ENCODE measurements at regions not wholly inside any gene's neighbourhood (a gene's known extent, or its start where the extent isn't known, plus 50 kb on each side); places are given as distances from the start of the nearest gene placed in this dataset.

DNA sequence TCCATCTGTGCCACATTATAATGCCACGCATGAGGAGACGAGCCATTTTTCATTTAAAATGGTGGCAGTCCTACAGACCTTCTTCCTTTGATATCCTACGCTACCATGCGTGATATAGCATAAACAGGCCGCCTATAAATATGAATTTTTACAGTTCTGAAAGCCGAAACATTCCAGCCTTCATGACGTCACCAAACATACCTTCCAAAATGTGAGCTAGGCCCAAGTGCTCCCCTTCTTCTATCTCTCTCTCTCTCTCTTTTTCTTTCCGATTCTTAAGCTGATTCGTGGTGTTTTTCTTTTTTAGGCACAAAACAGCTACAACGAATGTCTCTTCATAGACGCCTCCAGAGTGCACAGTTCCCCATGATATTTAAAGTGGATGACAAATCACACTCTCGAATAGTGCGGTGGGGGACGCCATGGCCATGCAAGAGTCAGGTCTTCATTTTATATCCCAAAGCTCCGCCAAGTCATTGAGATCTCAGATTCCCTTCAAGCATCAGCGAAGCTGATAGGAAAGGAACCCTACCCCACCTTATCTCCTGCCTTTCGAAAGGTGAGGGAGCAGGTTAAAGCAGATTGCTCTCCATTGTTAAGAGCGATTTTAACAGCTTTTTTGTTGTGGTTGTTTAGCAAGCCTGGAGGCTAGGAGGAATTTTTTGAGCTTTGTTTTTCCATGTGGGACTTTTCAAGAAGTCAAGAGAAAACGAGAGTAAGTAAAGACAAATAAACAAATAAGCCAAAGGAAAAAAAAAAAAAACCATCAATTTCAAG is 436.3 kb downstream of the CMPK2 start:
- no peaks in the 10 kb centered on the region for H3K36me3 ChIP-seq (ENCODE audit: control insufficient read depth in 2 of 2, insufficient read depth in 2 of 2, low read length in 1 of 2)
- H3K4me3 ChIP-seq (ENCODE audit: low read length in 2 of 2): no peak overlapping the region
- H3K4me1 ChIP-seq (ENCODE audit: control insufficient read depth in 2 of 2, insufficient read depth in 2 of 2, low read length in 2 of 2): no peaks in the 10 kb centered on the region
- peaks cover 0 to 3% of the 10 kb centered on the region in 2 donors for H3K9me3 ChIP-seq (ENCODE audit: control insufficient read depth in 2 of 2, insufficient read depth in 1 of 2, low read length in 1 of 2)
- no peaks in the 10 kb centered on the region for H3K27me3 ChIP-seq (ENCODE audit: control insufficient read depth in 2 of 2, insufficient read depth in 1 of 2, low read length in 1 of 2)
- no peak overlapping the region for H3K27ac ChIP-seq (ENCODE audit: low read depth in 1 of 2, low read length in 1 of 2)
- WGBS: 88% methylated on average over 19 of the region's 19 CpGs
- no peak for DNase-seq (ENCODE audit: low read depth in 6 of 9, low spot score in 9 of 9)

- no peak for DNase-seq (ENCODE audit: low read depth in 6 of 9, low spot score in 9 of 9)
- H3K9me3 ChIP-seq (ENCODE audit: control insufficient read depth in 2 of 2, insufficient read depth in 1 of 2, low read length in 1 of 2): peaks cover 0 to 3% of the 10 kb centered on the region in 2 donors
- H3K4me1 ChIP-seq (ENCODE audit: control insufficient read depth in 2 of 2, insufficient read depth in 2 of 2, low read length in 2 of 2): no peaks in the 10 kb centered on the region
- H3K27ac ChIP-seq (ENCODE audit: low read depth in 1 of 2, low read length in 1 of 2): no peak overlapping the region
- no peak overlapping the region for H3K4me3 ChIP-seq (ENCODE audit: low read length in 2 of 2)
- WGBS: 92% methylated on average over 6 of the region's 6 CpGs
- no peaks in the 10 kb centered on the region for H3K36me3 ChIP-seq (ENCODE audit: control insufficient read depth in 2 of 2, insufficient read depth in 2 of 2, low read length in 1 of 2)
- no peaks in the 10 kb centered on the region for H3K27me3 ChIP-seq (ENCODE audit: control insufficient read depth in 2 of 2, insufficient read depth in 1 of 2, low read length in 1 of 2)
These were observed 431.3 kb downstream of the CMPK2 start for GRCh38 chr2:6434438-6434837.

- H3K27me3 ChIP-seq (ENCODE audit: control insufficient read depth in 2 of 2, insufficient read depth in 1 of 2, low read length in 1 of 2): no peaks in the 10 kb centered on the region
- H3K4me3 ChIP-seq (ENCODE audit: low read length in 2 of 2): no peak overlapping the region
- DNase-seq (ENCODE audit: low read depth in 6 of 9, low spot score in 9 of 9): no peak
- WGBS: 93% methylated on average over 2 of the region's 2 CpGs
- no peak overlapping the region for H3K27ac ChIP-seq (ENCODE audit: low read depth in 1 of 2, low read length in 1 of 2)
- no peaks in the 10 kb centered on the region for H3K9me3 ChIP-seq (ENCODE audit: control insufficient read depth in 2 of 2, insufficient read depth in 1 of 2, low read length in 1 of 2)
- no peaks in the 10 kb centered on the region for H3K36me3 ChIP-seq (ENCODE audit: control insufficient read depth in 2 of 2, insufficient read depth in 2 of 2, low read length in 1 of 2)
- no peaks in the 10 kb centered on the region for H3K4me1 ChIP-seq (ENCODE audit: control insufficient read depth in 2 of 2, insufficient read depth in 2 of 2, low read length in 2 of 2)
These were observed 423.9 kb downstream of the CMPK2 start for GRCh38 chr2:6441800-6442199.

- Histone ChIP-seq H3K4me1 (ENCODE audit: control insufficient read depth in 2 of 2, insufficient read depth in 2 of 2, low read length in 2 of 2) (no peaks in the 10 kb centered on the region), H3K27ac (ENCODE audit: low read depth in 1 of 2, low read length in 1 of 2) (no peak overlapping the region), H3K9me3 (ENCODE audit: control insufficient read depth in 2 of 2, insufficient read depth in 1 of 2, low read length in 1 of 2) (no peaks in the 10 kb centered on the region), H3K4me3 (ENCODE audit: low read length in 2 of 2) (no peak overlapping the region), H3K27me3 (ENCODE audit: control insufficient read depth in 2 of 2, insufficient read depth in 1 of 2, low read length in 1 of 2) (no peaks in the 10 kb centered on the region), H3K36me3 (ENCODE audit: control insufficient read depth in 2 of 2, insufficient read depth in 2 of 2, low read length in 1 of 2) (no peaks in the 10 kb centered on the region)
- 68% methylated on average over 3 of the region's 3 CpGs for WGBS
- no peak for DNase-seq (ENCODE audit: low read depth in 6 of 9, low spot score in 9 of 9)
These were observed 423.3 kb downstream of the CMPK2 start for GRCh38 chr2:6442252-6442985.

- no peak for DNase-seq (ENCODE audit: low read depth in 6 of 9, low spot score in 9 of 9)
- Histone ChIP-seq H3K27me3 (ENCODE audit: control insufficient read depth in 2 of 2, insufficient read depth in 1 of 2, low read length in 1 of 2) (no peaks in the 10 kb centered on the region), H3K9me3 (ENCODE audit: control insufficient read depth in 2 of 2, insufficient read depth in 1 of 2, low read length in 1 of 2) (no peaks in the 10 kb centered on the region), H3K4me3 (ENCODE audit: low read length in 2 of 2) (no peak overlapping the region), H3K4me1 (ENCODE audit: control insufficient read depth in 2 of 2, insufficient read depth in 2 of 2, low read length in 2 of 2) (no peaks in the 10 kb centered on the region), H3K36me3 (ENCODE audit: control insufficient read depth in 2 of 2, insufficient read depth in 2 of 2, low read length in 1 of 2) (no peaks in the 10 kb centered on the region), H3K27ac (ENCODE audit: low read depth in 1 of 2, low read length in 1 of 2) (no peak overlapping the region)
- 93% methylated on average over 4 of the region's 4 CpGs for WGBS
These were observed 422.5 kb downstream of the CMPK2 start for GRCh38 chr2:6443061-6443823.

- no peaks in the 10 kb centered on the region for H3K4me1 ChIP-seq (ENCODE audit: control insufficient read depth in 2 of 2, insufficient read depth in 2 of 2, low read length in 2 of 2)
- no peak overlapping the region for H3K4me3 ChIP-seq (ENCODE audit: low read length in 2 of 2)
- 98% methylated on average over 2 of the region's 2 CpGs for WGBS
- H3K36me3 ChIP-seq (ENCODE audit: control insufficient read depth in 2 of 2, insufficient read depth in 2 of 2, low read length in 1 of 2): no peaks in the 10 kb centered on the region
- no peaks in the 10 kb centered on the region for H3K27me3 ChIP-seq (ENCODE audit: control insufficient read depth in 2 of 2, insufficient read depth in 1 of 2, low read length in 1 of 2)
- H3K27ac ChIP-seq (ENCODE audit: low read depth in 1 of 2, low read length in 1 of 2): no peak overlapping the region
- DNase-seq (ENCODE audit: low read depth in 6 of 9, low spot score in 9 of 9): no peak
- H3K9me3 ChIP-seq (ENCODE audit: control insufficient read depth in 2 of 2, insufficient read depth in 1 of 2, low read length in 1 of 2): no peaks in the 10 kb centered on the region
These were observed 421.2 kb downstream of the CMPK2 start for GRCh38 chr2:6444514-6444913.

- Histone ChIP-seq H3K27ac (ENCODE audit: low read depth in 1 of 2, low read length in 1 of 2) (no peak overlapping the region), H3K4me1 (ENCODE audit: control insufficient read depth in 2 of 2, insufficient read depth in 2 of 2, low read length in 2 of 2) (no peaks in the 10 kb centered on the region), H3K9me3 (ENCODE audit: control insufficient read depth in 2 of 2, insufficient read depth in 1 of 2, low read length in 1 of 2) (no peaks in the 10 kb centered on the region), H3K27me3 (ENCODE audit: control insufficient read depth in 2 of 2, insufficient read depth in 1 of 2, low read length in 1 of 2) (no peaks in the 10 kb centered on the region), H3K36me3 (ENCODE audit: control insufficient read depth in 2 of 2, insufficient read depth in 2 of 2, low read length in 1 of 2) (no peaks in the 10 kb centered on the region), H3K4me3 (ENCODE audit: low read length in 2 of 2) (no peak overlapping the region)
- 92% methylated on average over 3 of the region's 3 CpGs for WGBS
- no peak for DNase-seq (ENCODE audit: low read depth in 6 of 9, low spot score in 9 of 9)
These were observed 420.6 kb downstream of the CMPK2 start for GRCh38 chr2:6445156-6445555.

DNA sequence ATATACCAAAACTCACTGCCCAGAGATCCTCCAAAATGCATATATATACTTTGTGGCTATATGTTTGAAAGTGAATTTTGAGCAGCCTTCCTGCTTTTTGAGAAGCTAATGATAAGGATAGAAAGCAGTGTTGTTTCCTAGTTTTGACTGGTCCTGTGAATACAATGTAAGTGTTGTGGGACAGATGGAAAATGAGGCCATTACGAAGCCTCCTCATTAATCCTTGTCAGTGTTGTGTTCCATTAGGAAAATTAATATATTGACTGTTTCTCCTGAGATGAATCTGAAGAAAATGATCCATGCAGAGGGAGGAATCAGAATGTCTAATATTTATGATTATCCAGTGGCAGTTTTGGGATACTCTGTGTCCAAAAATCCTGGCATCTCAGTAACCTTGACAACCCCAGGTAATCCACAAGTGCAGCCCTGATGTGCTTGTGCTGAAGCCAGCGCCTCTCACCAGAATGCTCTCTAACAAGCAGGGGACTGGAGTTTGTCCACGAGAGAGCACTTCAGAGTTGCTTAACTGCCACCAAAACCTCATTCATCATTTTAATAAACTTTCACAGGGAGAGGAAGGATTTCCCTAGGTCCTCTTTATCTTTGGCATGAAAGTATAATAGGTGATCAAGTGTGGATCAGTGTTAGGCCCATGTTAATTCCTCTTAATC is 418.6 kb downstream of the CMPK2 start:
- Histone ChIP-seq H3K4me1 (ENCODE audit: control insufficient read depth in 2 of 2, insufficient read depth in 2 of 2, low read length in 2 of 2) (no peaks in the 10 kb centered on the region), H3K4me3 (ENCODE audit: low read length in 2 of 2) (no peak overlapping the region), H3K27ac (ENCODE audit: low read depth in 1 of 2, low read length in 1 of 2) (no peak overlapping the region), H3K36me3 (ENCODE audit: control insufficient read depth in 2 of 2, insufficient read depth in 2 of 2, low read length in 1 of 2) (no peaks in the 10 kb centered on the region), H3K27me3 (ENCODE audit: control insufficient read depth in 2 of 2, insufficient read depth in 1 of 2, low read length in 1 of 2) (no peaks in the 10 kb centered on the region), H3K9me3 (ENCODE audit: control insufficient read depth in 2 of 2, insufficient read depth in 1 of 2, low read length in 1 of 2) (no peaks in the 10 kb centered on the region)
- WGBS: 74% methylated on average over 3 of the region's 3 CpGs
- no peak for DNase-seq (ENCODE audit: low read depth in 6 of 9, low spot score in 9 of 9)
